ENCODE measurements at regions not wholly inside any gene's neighbourhood (a gene's known extent, or its start where the extent isn't known, plus 50 kb on each side); places are given as distances from the start of the nearest gene placed in this dataset.
"Not testable (repeated sequence)": the region's sequence is repeated elsewhere in the genome, so short reads cannot be mapped to it uniquely, and the experiment has no call there.

DNA sequence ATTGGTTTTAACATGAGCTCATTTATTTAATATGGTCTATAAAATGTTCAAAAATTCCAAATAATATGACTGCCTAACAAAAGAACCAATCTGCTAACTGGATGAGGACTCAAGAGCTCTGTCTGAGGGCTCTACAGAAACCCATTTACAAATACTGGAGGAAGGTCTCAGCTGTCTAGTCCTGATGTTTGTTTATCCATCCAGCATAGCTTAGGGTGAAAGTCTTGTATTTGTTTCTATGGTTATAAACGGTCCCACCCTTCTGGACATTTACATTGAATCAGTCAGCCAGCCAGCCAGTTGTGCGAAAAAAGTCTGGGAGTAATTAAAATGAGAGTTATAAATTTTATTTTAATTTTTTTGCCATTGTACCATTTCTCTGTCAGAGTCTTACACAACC, 220.7 kb downstream of the BMP4 start:
- peak; percentile 6 for FAIRE-seq

DNA sequence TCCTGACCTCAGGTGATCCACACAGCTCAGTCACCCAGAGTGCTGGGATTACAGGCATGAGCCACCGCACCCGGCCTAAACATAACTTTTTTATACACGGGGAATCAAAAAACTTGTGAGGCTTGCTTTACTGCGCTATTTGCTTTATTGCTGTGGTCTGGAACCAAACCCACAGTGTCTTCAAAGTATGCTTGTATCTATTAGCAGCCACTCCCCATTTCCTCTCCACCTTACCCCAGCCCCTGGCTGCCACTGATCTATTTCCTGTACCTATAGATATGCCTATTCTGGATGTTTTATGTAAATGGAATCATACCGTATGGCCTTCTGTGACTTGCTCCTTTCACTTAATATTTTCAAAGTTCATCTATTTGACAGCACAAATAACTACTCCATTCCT, 233.4 kb downstream of the BMP4 start:
- no peak for FAIRE-seq

DNA sequence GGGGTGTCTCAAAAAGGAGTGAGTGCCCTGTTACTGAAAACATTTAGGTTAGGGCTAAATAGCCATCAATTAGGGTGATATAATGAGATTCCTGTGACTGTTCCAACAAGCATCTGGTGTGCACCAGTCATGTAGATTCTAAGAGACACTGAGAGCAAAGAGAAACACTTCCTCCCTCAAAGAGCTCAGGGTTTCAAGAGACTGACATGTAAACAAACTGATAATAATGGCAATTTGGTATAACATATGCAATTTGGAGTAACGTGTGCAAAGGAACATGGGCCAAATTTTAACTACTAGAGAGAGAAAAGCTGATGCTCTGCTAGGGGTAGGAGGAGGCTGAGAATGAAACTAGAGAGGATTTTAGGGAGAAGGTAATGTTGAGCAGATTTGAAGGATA, 237.1 kb downstream of the BMP4 start:
- no peak for FAIRE-seq

GRCh38 chr14:53716578-53716977, 240.0 kb downstream of the BMP4 start:
- FAIRE-seq: no peak

DNA sequence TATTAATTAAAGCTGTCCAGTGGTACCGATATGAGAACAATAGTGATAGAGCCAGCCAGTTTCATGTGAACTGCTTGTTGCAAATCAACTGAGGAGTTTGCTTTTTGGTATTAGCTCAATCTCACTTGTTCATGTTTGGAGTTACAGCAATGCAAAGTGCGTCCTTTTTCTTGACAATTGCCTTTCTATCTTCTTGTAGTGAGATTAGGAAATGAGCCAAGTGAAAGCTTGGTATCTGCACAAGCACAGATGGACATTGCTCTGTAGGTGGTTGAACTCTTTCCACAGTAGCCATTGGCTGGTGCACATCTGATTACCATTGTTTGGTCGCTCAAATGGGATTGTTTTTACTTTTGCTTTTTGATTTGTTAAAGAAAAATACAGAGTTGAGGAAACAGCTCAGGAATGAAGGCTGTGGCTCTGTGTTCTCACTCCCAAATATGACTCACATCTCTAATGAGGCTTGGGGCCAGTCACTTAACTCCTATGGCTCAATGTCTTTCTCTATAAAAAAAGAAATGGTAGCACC, 241.4 kb downstream of the BMP4 start:
- FAIRE-seq: no peak

- no peak for FAIRE-seq
Measured at GRCh38 chr14:53714495-53715192, 242.0 kb downstream of the BMP4 start.

DNA sequence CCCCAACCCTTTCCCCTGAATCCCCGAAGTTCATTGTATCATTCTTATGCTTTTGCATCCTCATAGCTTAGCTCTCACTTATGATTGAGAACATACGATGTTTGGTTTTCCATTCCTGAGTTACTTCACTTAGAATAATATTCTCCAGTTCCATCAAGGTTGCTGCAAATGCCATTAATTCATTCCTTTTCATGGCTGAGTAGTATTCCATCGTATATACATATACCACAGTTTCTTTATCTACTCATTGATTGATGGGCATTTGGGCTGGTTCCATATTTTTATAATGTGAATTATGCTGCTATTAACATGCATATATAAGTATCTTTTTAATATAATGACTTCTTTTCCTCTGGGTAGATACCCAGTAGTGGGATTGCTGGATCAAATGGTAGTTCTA, 243.7 kb downstream of the BMP4 start:
- not testable (repeated sequence) for FAIRE-seq

- FAIRE-seq: no peak
Measured at GRCh38 chr14:53711205-53711604, 245.4 kb downstream of the BMP4 start.

DNA sequence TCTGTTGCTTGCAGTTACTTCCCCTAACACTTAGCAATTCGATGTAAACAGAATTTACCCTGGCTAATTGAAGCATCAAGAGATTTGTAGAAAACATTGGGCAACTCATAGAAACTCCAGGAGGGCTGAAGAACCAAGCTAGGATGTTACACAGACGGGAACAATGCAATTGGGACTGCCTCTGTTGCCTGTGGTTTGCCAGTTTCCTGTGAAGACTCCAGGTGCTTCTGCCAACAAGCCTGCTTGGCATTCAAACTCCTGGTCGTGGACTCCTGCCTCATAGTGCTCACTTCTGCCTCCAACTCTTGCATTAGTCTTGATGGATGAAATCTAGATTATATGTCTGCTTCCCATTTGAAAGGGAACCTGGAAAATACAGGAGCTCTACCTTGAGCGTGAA, 246.0 kb downstream of the BMP4 start:
- FAIRE-seq: no peak

DNA sequence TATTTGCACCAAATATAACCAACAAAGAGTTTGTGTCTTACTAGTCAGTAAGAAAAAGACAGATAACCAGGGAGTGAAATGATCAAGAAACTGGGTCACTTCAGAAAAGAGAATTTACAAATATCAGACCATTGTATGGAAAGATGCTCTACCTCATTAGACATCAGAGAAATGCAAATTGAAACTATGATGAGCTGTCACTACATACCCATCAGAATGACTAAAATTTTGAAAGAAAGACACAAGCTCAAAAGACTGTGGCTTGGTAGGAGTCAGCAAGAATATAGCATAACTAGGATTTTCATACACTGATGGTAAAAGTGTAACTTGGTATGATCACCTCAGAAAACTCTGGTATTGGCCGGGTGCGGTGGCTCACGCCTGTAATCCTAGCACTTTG, 247.2 kb downstream of the BMP4 start:
- FAIRE-seq: no peak

- no peak for FAIRE-seq
Measured at GRCh38 chr14:53703457-53703856, 253.2 kb downstream of the BMP4 start.

GRCh38 chr14:53701108-53701875, 255.3 kb downstream of the BMP4 start:
- FAIRE-seq: no peak

- no peak for FAIRE-seq
Measured at GRCh38 chr14:53696217-53696965, 260.2 kb downstream of the BMP4 start.

DNA sequence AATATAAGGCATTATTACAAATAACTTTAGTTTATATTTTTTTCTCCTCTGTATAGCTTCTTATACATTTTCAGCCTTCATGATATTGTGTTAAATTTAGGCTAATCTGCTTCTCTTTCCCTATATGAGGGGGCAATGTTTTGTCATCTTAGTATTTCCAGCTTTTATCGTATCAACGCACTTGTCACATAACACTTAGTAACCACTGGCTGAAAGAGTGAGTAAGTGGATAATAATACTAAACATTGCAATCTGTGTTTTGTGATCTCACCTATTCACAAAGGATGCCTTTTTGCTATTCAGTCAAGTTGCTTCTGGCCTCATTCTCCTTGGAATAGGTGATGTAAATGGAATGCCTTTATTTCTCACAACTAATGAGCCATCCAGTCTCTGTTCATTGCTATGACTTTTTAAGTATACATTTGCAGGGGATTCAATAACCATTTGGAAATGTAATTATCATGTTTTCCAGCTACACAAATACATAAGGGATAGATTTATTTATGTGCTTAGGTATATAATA, 260.9 kb downstream of the BMP4 start:
- FAIRE-seq: no peak

- no peak for FAIRE-seq
Measured at GRCh38 chr14:53692885-53693284, 263.7 kb downstream of the BMP4 start.

DNA sequence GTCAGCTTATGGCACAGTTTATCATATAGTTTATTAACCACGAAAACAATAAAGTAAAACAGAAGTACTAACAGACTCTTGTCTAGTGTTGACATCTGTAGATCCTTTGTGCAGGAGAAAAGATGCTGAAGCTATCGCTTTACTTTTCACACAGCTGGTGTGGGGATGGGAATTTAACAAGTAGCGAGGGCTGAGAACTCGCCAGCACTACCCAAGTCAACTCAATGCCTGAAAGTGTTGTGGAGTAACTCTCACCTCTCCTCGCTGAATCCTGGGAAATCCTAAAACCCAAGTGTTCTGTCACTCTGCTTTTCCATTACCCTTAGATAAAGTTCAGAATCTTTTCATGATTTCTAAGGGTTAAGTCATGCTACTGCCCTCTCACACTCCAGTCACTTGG, 264.2 kb downstream of the BMP4 start:
- no peak for FAIRE-seq

DNA sequence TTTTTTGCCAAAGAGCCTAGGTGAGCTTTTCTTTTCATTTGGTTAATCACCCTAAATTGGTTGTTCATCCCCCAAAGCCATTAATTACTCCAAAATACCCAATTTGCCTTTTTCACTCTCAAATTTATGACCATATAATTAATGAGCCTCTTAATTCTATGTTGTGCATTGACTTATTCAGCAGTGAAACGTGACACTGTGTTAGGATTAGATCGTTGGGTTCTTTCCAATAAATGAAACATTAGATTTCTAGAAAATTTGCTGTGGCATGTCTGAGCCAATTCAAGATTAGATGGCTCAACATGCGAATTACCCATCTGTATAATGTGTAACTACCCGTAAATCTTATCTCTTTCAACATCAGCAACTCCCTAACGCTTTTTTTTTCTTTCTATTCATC, 273.4 kb downstream of the BMP4 start:
- FAIRE-seq: no peak

DNA sequence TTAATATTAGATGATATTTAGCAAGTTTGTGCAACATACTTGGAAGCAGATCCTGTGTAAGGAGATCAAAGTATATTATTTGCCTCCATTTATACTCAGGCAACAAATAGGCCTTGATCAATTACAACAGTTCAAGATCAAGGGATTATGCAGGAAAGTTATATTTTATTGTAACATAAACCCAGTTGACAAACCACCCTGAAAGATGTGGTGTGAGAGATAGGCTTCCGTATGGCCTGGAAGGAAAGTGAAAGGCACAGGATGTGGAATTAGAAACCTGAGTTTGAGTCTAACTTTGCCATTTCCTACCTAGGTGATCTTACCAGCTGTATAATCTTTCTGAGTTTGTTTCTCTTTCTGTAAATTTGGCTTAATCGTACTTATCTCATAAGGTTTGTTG, 284.1 kb downstream of the BMP4 start:
- no peak for FAIRE-seq

- FAIRE-seq: no peak
Measured at GRCh38 chr14:53670701-53671100, 285.9 kb downstream of the BMP4 start.

- FAIRE-seq: no peak
Measured at GRCh38 chr14:53668897-53669296, 287.7 kb downstream of the BMP4 start.

- FAIRE-seq: no peak
Measured at GRCh38 chr14:53663709-53664108, 292.9 kb downstream of the BMP4 start.

GRCh38 chr14:53655080-53655785, 301.4 kb downstream of the BMP4 start:
- FAIRE-seq: no peak

DNA sequence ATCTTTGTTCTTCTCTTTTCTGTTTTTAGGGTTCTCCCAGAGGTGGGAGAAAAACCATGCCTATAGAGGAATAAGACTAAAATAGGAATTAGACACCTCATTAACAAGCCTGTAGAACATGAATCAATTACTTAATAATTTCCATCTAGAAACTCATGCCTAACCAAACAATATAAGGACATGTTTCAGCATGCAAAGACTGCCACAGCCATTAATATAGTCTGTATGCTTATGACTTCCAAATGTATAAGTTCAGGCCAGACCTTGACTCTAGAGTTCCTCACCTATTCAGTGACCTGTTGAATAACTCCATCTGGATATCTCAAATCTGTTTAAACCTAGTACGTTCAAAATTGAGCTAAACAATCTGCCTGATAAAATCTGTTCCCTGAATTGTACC, 304.6 kb downstream of the BMP4 start:
- no peak for FAIRE-seq

All from G401.6 (cell line).